ENCODE measurements at regions not wholly inside any gene's neighbourhood (a gene's known extent, or its start where the extent isn't known, plus 50 kb on each side); places are given as distances from the start of the nearest gene placed in this dataset.

DNA sequence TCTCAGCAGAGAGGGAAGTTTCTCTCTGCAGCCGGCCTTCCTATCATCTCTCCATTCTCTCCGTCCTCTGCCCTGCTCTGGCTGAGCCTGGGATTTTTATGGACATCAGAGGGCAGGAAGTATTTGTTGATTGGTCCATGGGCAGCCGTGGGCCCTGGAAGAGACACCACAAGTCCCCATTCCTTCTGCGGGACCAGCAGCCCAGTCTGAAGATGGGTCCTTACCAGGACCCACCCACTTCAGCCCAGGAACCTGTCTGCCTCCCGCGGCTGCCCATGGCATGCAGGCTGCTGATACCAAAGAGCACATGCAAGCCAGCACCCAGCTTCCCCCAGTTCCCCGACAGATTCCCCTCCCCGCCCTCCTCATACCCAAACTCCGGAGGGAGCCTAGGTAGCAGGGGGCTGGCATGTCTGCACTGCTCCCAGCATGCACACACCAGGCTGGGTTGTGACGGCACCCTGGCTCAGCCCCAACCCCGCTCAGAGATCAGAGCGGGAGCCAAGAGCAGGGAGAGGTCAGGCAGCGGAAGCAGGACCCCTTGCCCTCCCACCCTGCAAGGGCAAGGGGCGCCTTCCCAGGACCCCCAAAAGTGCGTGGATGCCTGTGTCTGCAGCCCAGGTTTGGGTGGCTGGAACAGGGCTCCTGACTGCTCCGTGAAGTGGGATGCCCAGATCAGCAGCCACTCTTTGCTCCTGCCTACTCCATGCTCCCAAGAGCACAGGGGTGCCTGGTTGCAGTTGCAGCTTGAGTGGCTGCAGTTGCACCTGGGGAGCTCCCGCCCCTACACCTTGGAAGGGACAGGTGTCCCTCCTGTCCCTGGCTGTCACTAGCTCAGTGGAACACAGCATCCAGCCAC, 538.6 kb upstream of the POT1 start:
- TF ChIP-seq, protein P1, sequence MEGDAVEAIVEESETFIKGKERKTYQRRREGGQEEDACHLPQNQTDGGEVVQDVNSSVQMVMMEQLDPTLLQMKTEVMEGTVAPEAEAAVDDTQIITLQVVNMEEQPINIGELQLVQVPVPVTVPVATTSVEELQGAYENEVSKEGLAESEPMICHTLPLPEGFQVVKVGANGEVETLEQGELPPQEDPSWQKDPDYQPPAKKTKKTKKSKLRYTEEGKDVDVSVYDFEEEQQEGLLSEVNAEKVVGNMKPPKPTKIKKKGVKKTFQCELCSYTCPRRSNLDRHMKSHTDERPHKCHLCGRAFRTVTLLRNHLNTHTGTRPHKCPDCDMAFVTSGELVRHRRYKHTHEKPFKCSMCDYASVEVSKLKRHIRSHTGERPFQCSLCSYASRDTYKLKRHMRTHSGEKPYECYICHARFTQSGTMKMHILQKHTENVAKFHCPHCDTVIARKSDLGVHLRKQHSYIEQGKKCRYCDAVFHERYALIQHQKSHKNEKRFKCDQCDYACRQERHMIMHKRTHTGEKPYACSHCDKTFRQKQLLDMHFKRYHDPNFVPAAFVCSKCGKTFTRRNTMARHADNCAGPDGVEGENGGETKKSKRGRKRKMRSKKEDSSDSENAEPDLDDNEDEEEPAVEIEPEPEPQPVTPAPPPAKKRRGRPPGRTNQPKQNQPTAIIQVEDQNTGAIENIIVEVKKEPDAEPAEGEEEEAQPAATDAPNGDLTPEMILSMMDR (IDR thresholded peaks at IDR 0.05), result no peak
- no peak for TF ChIP-seq POLR2A (IDR thresholded peaks at IDR 0.05)

Data from testis (tissue), 2 donors.